Suprapubic skin (tissue), 4 donors: ENCODE measurements at regions not wholly inside any gene's neighbourhood (a gene's known extent, or its start where the extent isn't known, plus 50 kb on each side); places are given as distances from the start of the nearest gene placed in this dataset.

Experiments used
- DNase-seq, 2 donors: peaks; one replicate each; pipeline ENCODE4 v3.0.0-alpha.2; 2019; ENCODE audit warnings: low spot score in 2 of 2
- H3K27ac ChIP-seq: fragments of 200-600 bp; sonication (generic); one replicate; pipeline ENCODE4 v1.5.1; 2019
- H3K27me3 ChIP-seq: fragments of 200-600 bp; sonication (generic); one replicate; pipeline ENCODE4 v1.5.1; 2019
- H3K36me3 ChIP-seq: fragments of 200-600 bp; sonication (generic); one replicate; pipeline ENCODE4 v1.5.1; 2019
- H3K4me1 ChIP-seq: fragments of 200-600 bp; sonication (generic); one replicate; pipeline ENCODE4 v1.5.1; 2019
- H3K4me3 ChIP-seq: fragments of 200-600 bp; sonication (generic); one replicate; pipeline ENCODE4 v1.5.1; 2019; ENCODE audit warnings: mild to moderate bottlenecking
- H3K9me3 ChIP-seq: fragments of 200-600 bp; sonication (generic); one replicate; pipeline ENCODE4 v1.5.1; 2019
- CTCF ChIP-seq, 2 donors: fragments of 200-600 bp in 1 of 2; fragments of 450-650 bp in 1 of 2; sonication (generic) in 1 of 2; IDR thresholded peaks; one replicate each; pipeline ENCODE4 v1.5.1; 2016 to 2019; ENCODE audit warnings: antibody characterized with exemption in 2 of 2, mild to moderate bottlenecking in 1 of 2, moderate library complexity in 1 of 2
- EP300 ChIP-seq: sonication (generic); formaldehyde crosslinking; IDR thresholded peaks from one replicate; pipeline ENCODE4 v1.6.1; 2017; ENCODE audit warnings: antibody characterized with exemption
- POLR2A ChIP-seq, 2 donors: fragments of 450-650 bp; IDR thresholded peaks; one replicate each; pipeline ENCODE4 v1.6.1; 2017; ENCODE audit warnings: antibody characterized with exemption in 2 of 2, mild to moderate bottlenecking in 2 of 2, moderate library complexity in 2 of 2
- POLR2AphosphoS5 ChIP-seq, 3 donors: sonication (generic); formaldehyde crosslinking; IDR thresholded peaks; one replicate each; pipeline ENCODE4 v1.6.1; 2017; ENCODE audit warnings: antibody characterized with exemption in 3 of 3
- WGBS: methylation state at CpG from one replicate; pipeline ENCODE4 v1.1.5; 2018; 5-methylcytosine and 5-hydroxymethylcytosine counted together

GRCh38 chr7:131148258-131148657, 179.4 kb upstream of the MKLN1 start:
- H3K27ac ChIP-seq = no peak overlapping the region

GRCh38 chr7:131148708-131149428, 178.8 kb upstream of the MKLN1 start:
- H3K4me1 ChIP-seq = no peaks in the 10 kb centered on the region
- H3K9me3 ChIP-seq = no peaks in the 10 kb centered on the region
- no peak overlapping the region for H3K4me3 ChIP-seq
- no peaks in the 10 kb centered on the region for H3K27me3 ChIP-seq
- no peaks in the 10 kb centered on the region for H3K36me3 ChIP-seq
- no peak overlapping the region for H3K27ac ChIP-seq
- WGBS = 85% methylated on average over 10 of the region's 10 CpGs
- DNase-seq = no peak
- TF ChIP-seq POLR2A (IDR thresholded peaks at IDR 0.05) (no peak), CTCF (IDR thresholded peaks at IDR 0.05) (no peak), POLR2AphosphoS5 (IDR thresholded peaks at IDR 0.05) (no peak), EP300 (no peak)

More at GRCh38 chr7:131148258-131148657, 179.4 kb upstream of the MKLN1 start:
- Histone ChIP-seq H3K4me3 (no peak overlapping the region), H3K4me1 (no peaks in the 10 kb centered on the region), H3K27me3 (no peaks in the 10 kb centered on the region), H3K9me3 (no peaks in the 10 kb centered on the region), H3K36me3 (no peaks in the 10 kb centered on the region)
- no peak for DNase-seq
- WGBS = 89% methylated on average over 4 of the region's 4 CpGs
- TF ChIP-seq CTCF (IDR thresholded peaks at IDR 0.05) = no peak
- no peak for TF ChIP-seq POLR2A (IDR thresholded peaks at IDR 0.05)
- no peak for TF ChIP-seq EP300
- no peak for TF ChIP-seq POLR2AphosphoS5 (IDR thresholded peaks at IDR 0.05)

- H3K36me3 ChIP-seq = no peaks in the 10 kb centered on the region
- TF ChIP-seq CTCF (IDR thresholded peaks at IDR 0.05) (no peak), EP300 (no peak), POLR2A (IDR thresholded peaks at IDR 0.05) (no peak), POLR2AphosphoS5 (IDR thresholded peaks at IDR 0.05) (no peak)
- DNase-seq = no peak
- H3K4me3 ChIP-seq = no peak overlapping the region
- H3K27ac ChIP-seq = no peak overlapping the region
- H3K9me3 ChIP-seq = no peaks in the 10 kb centered on the region
- H3K27me3 ChIP-seq = no peaks in the 10 kb centered on the region
- no peaks in the 10 kb centered on the region for H3K4me1 ChIP-seq
Observed at GRCh38 chr7:131149429-131149773, 178.3 kb upstream of the MKLN1 start.

- no peak for DNase-seq
- Histone ChIP-seq H3K9me3 (no peaks in the 10 kb centered on the region), H3K27me3 (no peaks in the 10 kb centered on the region), H3K27ac (no peak overlapping the region), H3K4me3 (no peak overlapping the region), H3K4me1 (no peaks in the 10 kb centered on the region), H3K36me3 (no peaks in the 10 kb centered on the region)
- WGBS = 82% methylated on average over 4 of the region's 4 CpGs
- no peak for TF ChIP-seq EP300
- no peak for TF ChIP-seq POLR2A (IDR thresholded peaks at IDR 0.05)
- TF ChIP-seq CTCF (IDR thresholded peaks at IDR 0.05) = no peak
- no peak for TF ChIP-seq POLR2AphosphoS5 (IDR thresholded peaks at IDR 0.05)
Observed at GRCh38 chr7:131149840-131150239, 177.8 kb upstream of the MKLN1 start.

- no peaks in the 10 kb centered on the region for H3K27me3 ChIP-seq
- no peak for TF ChIP-seq CTCF (IDR thresholded peaks at IDR 0.05)
- no peak for TF ChIP-seq EP300
- TF ChIP-seq POLR2A (IDR thresholded peaks at IDR 0.05) = no peak
- TF ChIP-seq POLR2AphosphoS5 (IDR thresholded peaks at IDR 0.05) = no peak
- 55% methylated on average over 3 of the region's 3 CpGs for WGBS
- H3K9me3 ChIP-seq = no peaks in the 10 kb centered on the region
- no peak for DNase-seq
- H3K36me3 ChIP-seq = no peaks in the 10 kb centered on the region
- H3K4me3 ChIP-seq = no peak overlapping the region
- H3K27ac ChIP-seq = no peak overlapping the region
- no peaks in the 10 kb centered on the region for H3K4me1 ChIP-seq
Observed at GRCh38 chr7:131151034-131151433, 176.6 kb upstream of the MKLN1 start.
